COR-L47 (cell line): ENCODE measurements at regions not wholly inside any gene's neighbourhood (a gene's known extent, or its start where the extent isn't known, plus 50 kb on each side); places are given as distances from the start of the nearest gene placed in this dataset.

Experiments used
- DNase-seq: peaks from one replicate; lab custom pipeline; 2025; lab: John Stamatoyannopoulos, UW

DNA sequence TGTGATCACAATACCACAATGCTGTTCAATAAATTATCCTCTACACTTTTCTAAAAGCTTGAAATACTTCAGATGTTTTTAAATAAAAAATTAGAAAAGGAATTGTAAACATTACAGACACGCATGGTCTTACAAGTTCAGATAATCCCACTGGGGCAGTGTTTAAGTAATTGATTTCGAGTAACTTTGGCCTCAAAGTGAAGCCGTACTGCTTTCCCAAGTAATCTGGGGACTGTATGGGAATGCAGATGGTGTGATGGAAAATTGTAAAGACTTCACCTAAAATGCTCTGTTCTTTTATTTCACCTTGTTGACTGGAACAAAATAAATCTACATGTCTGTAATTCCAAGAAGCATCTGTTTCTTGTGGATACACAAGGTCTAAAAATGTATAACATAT is 401.7 kb upstream of the LYPLAL1 start:
- no peak for DNase-seq

DNA sequence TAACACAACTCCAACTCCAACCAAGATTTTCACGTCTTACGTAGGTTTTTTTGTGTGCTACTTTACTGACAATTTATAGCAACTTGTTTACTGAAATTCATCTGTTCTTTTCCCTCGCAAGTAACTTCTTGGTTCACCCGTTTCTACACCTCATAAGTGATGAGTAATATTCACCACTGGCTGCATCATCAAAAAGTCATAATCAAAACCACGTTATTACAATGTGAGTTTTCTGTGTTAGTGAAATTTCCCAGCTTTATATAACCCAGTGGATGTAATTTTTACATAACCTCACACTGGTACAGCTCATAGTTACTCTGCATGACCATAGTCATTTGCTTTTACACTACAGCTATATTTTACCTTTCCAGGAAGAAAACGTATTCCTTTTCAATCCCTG is 401.1 kb upstream of the LYPLAL1 start:
- DNase-seq = no peak

DNA sequence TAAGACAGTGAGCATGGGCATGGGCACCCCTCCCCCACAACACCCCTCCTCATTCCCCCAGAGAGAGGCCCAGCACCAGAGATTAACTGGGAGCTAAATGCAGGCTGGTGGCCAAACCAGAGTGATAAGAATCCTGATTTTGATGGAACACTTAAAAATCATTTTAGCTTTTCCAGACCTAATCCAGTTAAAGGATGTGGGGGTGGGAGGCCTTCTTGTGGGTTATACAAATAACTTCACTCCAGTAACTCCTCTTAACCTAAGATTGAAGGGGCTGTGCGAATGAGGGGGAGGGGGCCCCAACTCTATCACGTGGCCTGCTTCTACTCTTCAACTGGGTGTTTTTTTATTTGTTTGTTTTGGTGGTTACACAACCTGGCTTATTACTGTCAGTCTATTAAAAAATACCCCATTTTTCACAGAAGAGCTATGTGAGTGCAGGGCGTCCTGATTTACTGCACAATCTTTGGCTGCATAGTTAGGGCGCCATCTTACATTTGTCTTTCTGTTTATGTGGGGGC is 398.1 kb upstream of the LYPLAL1 start:
- no peak for DNase-seq

DNA sequence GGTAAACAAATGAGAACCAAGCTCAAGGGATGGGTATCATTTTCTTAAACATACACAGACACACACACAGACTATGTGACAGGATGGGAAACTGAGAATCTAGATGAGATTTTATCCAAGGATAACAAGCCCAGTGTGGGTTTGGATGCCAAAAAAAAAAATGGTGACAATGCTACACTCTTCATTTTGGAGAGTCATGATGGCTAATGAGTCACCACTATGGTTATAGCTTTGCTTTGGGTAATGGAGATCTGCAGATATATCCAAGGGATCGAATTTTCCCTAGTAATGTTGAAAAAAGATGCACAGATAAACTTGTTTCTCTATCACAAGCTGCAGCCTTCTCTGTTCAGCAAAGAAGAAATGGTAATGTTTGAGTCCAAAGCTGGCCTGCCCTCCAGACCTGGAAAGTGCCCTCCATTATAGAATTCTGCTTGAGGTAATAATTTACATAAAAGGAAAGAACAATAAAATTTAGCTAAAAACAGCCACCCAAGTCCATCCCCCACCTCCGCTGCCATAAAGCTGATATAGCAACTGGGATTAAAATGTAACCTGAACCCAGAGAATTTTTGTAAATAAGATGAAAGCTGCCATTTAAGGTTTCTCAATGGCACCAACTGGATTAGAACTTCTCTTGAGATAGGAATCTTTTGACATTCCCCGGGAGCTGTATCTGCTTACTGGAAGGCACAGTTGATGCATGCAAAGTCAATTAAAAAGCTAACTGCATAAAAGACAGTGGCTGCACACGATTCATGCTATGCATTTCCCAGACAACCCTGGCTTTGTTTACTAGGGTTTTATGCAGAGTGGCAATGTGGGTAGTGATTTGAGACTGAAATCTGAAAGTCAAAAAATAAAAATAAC is 395.2 kb upstream of the LYPLAL1 start:
- DNase-seq = no peak

DNA sequence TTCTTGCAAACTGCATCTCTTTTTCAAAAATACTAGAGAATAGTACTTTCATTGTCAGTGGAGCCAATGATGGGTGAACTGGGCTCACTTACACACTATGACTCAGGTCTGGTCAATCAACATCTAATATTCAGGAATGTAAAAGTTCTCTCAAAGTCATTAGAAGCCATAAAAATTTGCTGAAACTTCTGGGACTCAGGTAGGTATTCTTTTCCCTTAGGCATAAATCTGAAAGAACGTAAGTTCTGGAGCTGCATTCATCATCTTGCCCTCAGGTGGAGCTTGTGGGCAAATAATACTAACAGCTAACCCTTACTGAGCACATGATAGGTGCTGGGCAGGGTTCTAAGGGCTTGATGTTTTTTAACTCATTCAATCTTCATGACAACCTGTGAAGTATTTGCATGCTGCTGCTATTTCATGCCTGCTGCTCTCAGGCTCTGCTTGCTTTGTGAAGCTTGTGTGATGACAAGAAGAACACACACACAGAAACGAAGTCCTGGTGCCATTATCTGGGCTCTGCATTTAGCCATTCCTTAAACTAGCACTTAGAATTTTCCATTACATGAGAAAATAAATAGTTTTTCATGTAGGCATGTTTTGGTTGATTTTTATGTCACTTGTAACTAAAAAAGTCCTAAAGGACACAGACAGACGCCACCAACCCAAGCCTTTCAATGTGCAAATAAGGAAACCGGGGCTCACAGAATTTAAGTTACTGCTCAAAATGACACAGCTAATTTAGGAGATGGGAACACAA is 394.2 kb upstream of the LYPLAL1 start:
- DNase-seq = no peak

DNA sequence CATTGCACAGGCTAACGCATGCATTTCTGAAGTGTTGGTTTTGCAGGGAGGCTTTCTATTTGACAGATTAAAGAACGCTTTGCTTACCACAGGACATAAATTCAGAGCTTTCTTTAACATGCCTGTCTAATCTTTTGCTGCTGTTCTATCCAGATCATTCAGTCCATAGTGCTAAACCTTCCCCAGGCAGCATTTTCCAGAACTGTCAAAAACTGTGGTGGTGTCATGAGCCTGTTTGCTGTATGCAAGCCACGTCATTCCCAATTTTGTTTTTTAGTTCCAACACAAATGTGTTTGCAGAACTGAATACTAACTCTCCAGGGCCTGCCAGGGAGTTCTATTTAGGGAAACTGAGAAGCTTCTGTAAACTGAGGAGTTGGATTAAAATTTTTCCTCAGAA is 390.5 kb upstream of the LYPLAL1 start:
- no peak for DNase-seq

DNA sequence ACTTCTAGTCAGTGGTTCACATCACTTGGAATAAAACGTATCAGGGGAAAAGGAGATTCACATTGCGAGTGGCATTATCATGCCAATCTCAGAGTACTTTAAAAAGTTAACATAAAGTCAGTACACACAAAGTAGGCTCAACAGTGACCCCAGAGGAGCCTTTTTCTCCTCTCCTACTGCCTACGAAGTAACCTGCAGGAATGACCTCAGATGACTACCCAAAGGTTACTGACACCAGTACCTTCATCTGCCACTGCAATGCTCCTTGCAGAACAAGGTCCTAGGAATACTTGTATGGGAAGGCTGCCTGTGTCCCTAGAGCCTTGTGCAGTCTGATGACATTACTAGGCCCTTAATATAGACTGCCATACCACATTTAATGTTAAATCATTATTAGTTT is 389.8 kb upstream of the LYPLAL1 start:
- DNase-seq = no peak

DNA sequence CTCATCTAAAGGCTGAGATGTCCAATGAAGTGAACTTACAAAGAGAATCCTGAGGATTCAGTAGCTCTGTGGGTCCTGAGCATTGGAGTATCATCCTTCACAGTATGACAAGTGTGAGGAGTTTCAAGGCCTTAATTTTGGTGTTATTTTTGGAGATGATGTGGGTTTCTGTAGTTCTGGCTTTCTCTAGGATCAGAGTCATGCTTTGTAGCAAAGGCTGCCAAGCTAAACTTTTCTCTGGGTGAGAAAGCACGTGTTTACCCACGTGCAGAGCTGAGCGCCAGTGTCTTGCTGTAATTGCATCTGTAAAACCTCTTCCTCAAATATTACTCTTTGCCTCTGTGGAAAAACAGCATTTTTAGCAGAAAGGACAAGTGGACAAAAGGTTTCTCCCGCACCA is 387.8 kb upstream of the LYPLAL1 start:
- no peak for DNase-seq

DNA sequence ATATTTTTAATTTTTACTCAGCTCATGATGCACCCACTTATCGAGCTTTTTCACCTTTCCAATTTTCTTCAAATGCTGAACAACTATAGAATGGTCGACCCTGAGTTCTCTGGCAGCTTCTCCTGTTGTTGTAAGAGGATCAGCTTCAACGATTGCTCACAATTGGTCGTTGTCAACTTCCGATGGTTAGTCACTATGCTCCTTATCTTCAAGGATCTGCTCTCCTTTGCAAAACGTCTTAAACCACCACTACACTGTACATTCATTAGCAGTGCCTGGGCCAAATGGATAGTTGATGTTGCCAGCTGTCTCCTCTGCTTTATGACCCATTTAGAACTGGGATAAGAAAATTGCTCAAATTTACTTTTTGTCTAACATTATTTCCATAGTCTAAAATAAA is 385.9 kb upstream of the LYPLAL1 start:
- DNase-seq = no peak

DNA sequence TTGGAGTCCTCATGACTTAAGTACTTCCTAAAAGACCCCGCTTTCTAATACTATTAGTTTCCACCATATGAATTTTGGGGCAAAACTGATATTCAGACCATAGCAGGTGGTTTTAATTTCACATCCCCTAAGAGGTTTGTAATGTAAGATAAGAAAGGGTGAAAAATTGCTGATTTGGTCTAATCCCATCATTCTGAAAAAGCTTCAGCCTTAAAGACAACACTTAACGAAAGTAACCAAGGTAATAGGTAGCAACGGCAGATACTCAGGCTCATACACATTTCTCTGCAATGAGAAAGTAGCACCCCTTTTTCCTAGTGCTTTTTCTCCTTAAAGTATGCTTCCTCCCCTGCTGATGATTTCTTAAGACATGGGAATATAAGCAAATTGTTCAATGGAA is 376.9 kb upstream of the LYPLAL1 start:
- DNase-seq = no peak

DNA sequence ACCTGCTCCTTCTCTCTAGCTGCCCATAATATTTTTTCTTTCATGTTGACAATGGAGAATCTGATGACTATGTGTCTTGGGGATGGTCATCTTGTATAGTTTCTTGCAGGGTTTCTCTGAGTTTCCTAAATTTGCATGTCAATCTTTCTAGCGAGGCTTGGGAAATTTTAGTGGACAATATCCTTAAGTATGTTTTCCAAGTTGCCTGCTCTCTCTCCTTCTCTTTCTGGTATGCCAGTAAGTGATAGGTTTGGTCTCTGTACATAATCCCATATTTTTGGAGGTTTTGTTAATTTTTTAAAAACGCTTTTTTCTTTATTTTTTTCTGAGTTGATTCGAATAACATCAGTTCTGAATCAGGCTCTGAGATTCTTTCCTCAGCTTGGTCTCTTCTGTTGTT is 370.9 kb upstream of the LYPLAL1 start:
- no peak for DNase-seq

DNA sequence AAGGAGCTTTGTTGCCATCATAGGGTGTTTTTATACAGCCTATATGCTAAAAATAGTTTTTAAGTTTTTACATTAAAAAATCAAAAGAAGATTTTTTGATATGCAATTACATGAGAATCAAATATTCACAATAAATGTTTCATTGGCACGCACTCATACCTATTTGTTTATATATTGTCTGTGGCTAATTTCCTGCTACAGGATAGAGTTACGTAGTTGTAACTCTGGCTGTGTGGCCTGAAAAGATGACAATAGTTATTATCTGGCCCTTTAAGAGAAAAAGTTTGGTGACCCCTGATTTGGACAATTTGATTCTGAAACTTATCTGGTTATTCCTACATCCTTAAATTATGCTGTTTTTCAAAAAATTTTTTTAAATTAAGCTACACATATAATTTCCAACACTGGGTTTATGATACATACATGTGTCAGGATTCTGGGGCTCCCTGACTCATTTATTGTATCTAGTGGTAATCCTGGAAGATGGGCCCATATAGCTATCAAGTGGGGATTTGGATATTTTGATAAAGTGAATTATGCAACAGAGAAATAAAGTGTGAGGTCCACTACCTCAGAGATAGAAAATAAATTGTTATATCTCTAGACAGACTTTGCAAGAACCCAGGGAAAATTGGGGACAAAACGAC is 370.2 kb upstream of the LYPLAL1 start:
- DNase-seq = no peak

DNA sequence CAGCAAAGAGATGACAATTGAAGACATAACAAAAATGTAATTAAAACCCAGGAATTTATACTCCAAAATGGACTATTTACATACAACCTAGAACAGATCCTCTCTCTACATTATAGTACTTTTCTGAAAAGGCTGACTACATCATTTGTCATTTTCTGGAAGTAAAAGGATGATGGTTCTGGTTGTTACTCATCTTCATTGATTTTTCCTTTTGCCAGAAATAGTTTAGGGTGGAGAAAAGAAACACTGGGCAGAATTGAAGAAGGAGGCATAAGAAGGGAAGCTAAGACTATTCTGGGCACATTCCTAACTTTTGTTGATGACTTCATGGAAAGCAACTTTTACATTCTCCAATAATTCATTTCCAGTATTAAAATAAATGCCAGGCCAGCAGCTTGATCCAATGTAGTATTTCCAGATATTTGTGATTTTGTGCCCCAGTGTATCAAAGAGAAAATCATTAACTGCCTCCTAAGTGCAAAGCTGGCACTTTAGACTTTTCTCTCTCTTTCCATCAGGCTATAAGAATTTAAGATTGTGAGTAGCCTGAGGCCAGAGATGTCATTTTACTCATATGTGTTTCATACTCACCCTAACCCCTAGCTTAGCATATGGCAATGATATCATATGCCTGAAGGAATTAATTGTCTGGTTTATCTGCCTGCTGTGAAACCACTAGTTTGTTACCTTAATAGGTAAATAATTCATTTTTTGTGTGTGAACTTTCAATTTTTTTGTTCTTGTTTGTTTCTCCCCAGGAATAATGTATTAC is 369.5 kb upstream of the LYPLAL1 start:
- DNase-seq = no peak

DNA sequence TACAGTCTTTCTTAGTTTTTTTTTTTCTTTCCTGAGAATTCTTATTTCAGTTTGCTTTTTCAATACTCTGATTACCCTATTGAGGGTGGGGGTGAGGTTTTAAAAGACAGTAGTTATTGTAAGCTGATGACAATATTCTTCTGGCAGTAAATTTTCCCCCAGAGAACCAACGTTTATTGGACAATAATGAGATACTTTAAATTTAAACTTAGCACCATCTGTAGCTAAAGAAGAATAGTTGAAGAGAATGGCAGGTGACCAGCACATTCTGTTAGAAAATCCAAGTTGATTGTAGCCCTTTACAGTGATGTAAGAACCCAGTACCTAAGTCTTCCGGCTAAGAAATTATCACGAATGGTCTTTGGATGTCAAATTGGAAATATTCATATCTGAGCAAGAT is 364.6 kb upstream of the LYPLAL1 start:
- DNase-seq = no peak

DNA sequence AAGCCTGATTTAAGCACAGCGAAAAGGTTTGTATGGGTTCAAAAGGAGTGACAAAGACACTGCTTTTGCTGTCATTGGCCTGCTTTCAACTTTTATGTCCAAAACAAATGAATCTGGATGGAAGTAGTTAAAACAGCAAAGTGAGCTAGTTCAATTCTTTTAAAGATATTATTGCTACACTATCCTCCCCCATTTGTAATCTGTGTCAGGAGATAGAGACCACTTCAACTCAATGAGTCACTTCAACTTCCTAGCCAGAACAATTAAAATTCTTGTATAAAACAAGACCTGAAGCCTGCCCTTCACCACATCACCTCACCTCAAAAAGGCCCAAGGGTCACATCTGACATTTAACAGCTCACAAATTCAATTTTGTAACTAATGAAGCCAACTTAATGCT is 364.1 kb upstream of the LYPLAL1 start:
- no peak for DNase-seq

DNA sequence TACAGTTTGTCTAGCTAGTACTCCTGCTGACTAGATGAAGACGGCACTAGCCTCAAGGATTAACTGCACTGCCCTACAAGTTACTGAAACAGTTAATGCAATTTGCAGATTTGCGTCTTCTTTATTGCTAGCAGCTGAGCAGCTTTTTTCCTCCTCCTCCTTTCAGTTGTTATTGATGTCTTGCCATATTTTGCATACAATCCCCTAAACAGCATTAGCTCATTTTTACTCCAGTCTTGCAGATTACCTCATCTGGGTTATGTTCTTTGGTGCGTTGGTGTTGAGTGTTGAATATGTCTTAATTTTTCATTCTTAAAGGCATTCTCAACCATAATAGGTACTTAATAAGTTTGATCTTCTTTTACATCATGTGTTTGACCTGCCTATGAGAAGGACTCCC is 363.4 kb upstream of the LYPLAL1 start:
- DNase-seq = no peak

DNA sequence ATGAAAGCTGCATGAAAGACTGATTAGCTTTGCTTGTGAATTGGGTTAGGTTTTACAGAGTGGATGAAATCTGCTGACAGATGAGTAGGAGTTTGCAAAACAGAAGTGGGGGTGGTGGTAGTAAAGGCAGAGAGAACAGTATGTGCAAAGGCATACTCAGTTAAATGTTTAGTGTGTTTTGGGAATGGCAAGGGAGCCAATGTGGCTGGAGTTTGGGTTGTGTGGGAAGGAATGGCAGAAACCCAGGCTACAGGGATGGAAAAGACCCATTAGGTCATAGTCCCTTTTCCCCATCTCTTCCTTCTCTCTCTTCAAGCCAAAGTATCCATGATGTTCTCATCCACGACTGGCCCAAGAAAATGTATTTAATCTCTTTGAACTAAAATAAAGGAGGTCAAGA is 362.2 kb upstream of the LYPLAL1 start:
- no peak for DNase-seq

DNA sequence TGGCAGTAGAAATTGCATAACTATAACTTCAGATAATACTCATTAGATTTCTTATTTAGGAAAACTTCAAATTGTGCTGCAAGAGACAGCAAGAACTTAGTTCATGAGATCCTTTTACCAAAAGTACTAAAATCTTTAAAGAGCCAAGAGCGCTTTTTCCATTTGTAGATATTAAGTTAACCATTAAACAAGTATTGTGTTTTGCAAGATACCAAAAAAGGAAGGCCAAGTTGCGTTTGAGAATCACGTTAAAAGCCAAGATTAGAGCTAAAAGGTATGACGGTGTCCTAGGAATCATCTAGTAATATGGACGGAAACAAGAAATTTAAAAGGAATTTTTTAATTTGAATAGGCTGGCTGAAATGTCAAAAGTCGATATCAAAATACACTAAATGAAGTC is 361.3 kb upstream of the LYPLAL1 start:
- no peak for DNase-seq

DNA sequence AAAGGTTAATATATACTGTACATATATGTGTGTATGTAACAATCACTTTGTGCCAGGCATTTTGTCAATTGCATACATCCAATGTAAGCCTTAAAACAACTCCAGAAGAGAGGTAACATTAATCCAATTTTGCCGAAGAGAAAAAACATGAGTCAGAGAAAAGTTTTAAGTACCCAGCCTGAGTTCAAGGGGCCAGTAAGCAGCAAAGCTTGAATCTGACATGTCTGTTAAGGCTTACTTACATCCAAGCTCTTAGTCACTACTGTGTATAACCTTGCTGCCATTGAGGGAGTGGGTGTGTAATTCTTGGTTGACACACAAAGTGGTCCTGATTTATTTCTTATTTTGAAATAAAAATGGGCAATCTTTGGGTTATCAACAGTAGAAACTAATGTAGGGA is 360.4 kb upstream of the LYPLAL1 start:
- no peak for DNase-seq

DNA sequence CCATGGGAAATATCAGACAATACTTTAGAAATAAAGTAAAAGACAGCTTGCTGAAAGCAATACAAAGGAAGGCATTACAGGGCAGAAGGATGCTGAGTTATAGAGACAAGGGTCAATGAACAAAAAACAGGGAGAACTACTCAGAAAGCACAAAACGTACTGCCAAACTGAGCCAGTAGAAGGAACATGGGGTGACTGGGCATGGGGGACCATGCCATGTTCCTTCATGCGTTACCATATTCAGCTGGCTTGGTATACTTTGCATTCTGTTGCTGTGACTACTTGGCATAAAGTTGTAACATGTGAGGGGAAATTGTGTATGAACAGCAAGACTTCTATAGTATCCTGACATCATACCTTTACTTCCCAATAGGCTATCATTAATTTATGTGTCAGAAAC is 358.6 kb upstream of the LYPLAL1 start:
- DNase-seq = no peak

DNA sequence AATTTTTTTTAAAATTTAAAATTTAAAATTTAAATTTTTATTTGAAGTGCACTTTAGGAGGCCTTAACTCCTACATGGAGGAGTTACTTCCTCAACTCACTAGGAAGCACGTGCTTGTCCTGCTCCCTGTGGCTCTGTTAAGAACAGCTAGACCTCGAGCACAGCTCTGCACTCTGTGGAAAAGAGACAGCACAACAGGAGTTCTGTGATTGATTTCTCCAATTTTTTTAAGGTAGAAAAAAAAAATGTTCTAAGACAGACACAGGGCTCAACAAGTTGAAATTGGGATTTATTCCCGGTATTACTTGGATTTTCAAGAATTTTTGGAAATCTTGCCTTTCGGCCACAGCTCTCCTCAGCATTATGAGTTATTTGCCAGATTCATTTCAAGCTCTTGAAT is 356.6 kb upstream of the LYPLAL1 start:
- no peak for DNase-seq
